HEK293 (cell line): ENCODE measurements at regions not wholly inside any gene's neighbourhood (a gene's known extent, or its start where the extent isn't known, plus 50 kb on each side); places are given as distances from the start of the nearest gene placed in this dataset.

Experiments used
- CTCF ChIA-PET: fragments of 350-600 bp; formaldehyde crosslinking; extraction: SDS; loops from one replicate; lab custom pipeline; 2021; ENCODE audit warnings: antibody characterized with exemption; lab: Yijun Ruan, JAX
- POLR2A ChIA-PET: fragments of 300-600 bp; formaldehyde crosslinking; extraction: SDS; loops from one replicate; lab custom pipeline; 2020; ENCODE audit warnings: antibody characterized with exemption, inconsistent platforms; lab: Yijun Ruan, JAX
- H3K27ac ChIP-seq: fragments of 200-500 bp; sonication (Bioruptor generic); 2 replicates; pipeline ENCODE4 v1.5.1; 2014; ENCODE audit warnings: low read depth, low read length, control low read depth, inconsistent platforms; ENCODE audit errors: extremely low read depth
- H3K36me3 ChIP-seq, 2 experiments: fragments of 200-500 bp in 1 of 2; sonication (Bioruptor generic) in 1 of 2; 1 replicate in 1 of 2; 2 replicates in 1 of 2; pipeline ENCODE4 v1.5.1; 2014 to 2017; ENCODE audit warnings: inconsistent platforms in 2 of 2, low read length in 2 of 2; ENCODE audit not compliant: control insufficient read depth in 2 of 2, insufficient read depth in 1 of 2
- H3K4me1 ChIP-seq: fragments of 200-500 bp; sonication (Bioruptor generic); 2 replicates; pipeline ENCODE4 v1.5.1; 2014; ENCODE audit warnings: mild to moderate bottlenecking, low read length, inconsistent platforms; ENCODE audit not compliant: control insufficient read depth, insufficient read depth
- H3K4me3 ChIP-seq: 2 replicates; pipeline ENCODE4 v1.5.1; 2011; ENCODE audit warnings: low read depth, mild to moderate bottlenecking, control low read depth, low read length, moderate library complexity
- H3K9me3 ChIP-seq: fragments of 200-500 bp; sonication (Bioruptor generic); 2 replicates; pipeline ENCODE4 v1.5.1; 2014; ENCODE audit warnings: low read depth, low read length, inconsistent platforms; ENCODE audit not compliant: control insufficient read depth, insufficient read depth
- KLF1 ChIP-seq: fragments of 450-650 bp; formaldehyde crosslinking; IDR thresholded peaks from 2 replicates; pipeline ENCODE4 v1.5.1; 2016; ENCODE audit warnings: missing biosample characterization, missing genetic modification characterization
- PRDM2 ChIP-seq: fragments of 450-650 bp; formaldehyde crosslinking; IDR thresholded peaks from 2 replicates; pipeline ENCODE4 v1.5.1; 2016; ENCODE audit warnings: missing biosample characterization, missing genetic modification characterization, borderline replicate concordance
- PRDM6 ChIP-seq: fragments of 450-650 bp; formaldehyde crosslinking; IDR thresholded peaks from 2 replicates; pipeline ENCODE4 v1.5.1; 2017; ENCODE audit warnings: missing biosample characterization, missing genetic modification characterization
- ZNF146 ChIP-seq: fragments of 450-650 bp; formaldehyde crosslinking; IDR thresholded peaks from 2 replicates; pipeline ENCODE4 v1.5.1; 2016; ENCODE audit warnings: missing biosample characterization, missing genetic modification characterization
- ZNF830 ChIP-seq: fragments of 450-650 bp; IDR thresholded peaks from 2 replicates; pipeline ENCODE4 v1.5.0; 2018; ENCODE audit warnings: missing biosample characterization, missing genetic modification characterization, low read depth, mild to moderate bottlenecking, moderate library complexity

GRCh38 chr2:88239781-88240180, 69.6 kb downstream of the THNSL2 start (continued):
- no peak for TF ChIP-seq PRDM2 (tag by site-specific recombination)

GRCh38 chr2:88236666-88237065, 66.5 kb downstream of the THNSL2 start:
- Histone ChIP-seq H3K27ac (no peak overlapping the region), H3K4me3 (no peak overlapping the region), H3K4me1 (no peaks in the 10 kb centered on the region), H3K36me3 (no peaks in the 10 kb centered on the region), H3K9me3 (no peaks in the 10 kb centered on the region)
- no peak for TF ChIP-seq ZNF146 (tag by site-specific recombination)
- no peak for TF ChIP-seq KLF1
- TF ChIP-seq ZNF830, result no peak
- no peak for TF ChIP-seq PRDM6
- ChIA-PET POLR2A (interaction anchor here (0.6 kb wide), 1 partner anchor 45 kb away, joined by 5 read pairs; no protein-coding TSS in a partner anchor), CTCF (interaction anchor here (2.6 kb wide), 1 partner anchor 45 kb away, joined by 9 read pairs; no protein-coding TSS in a partner anchor)
